NCI-H2171 (cell line): ENCODE measurements at regions not wholly inside any gene's neighbourhood (a gene's known extent, or its start where the extent isn't known, plus 50 kb on each side); places are given as distances from the start of the nearest gene placed in this dataset.
"Not testable (repeated sequence)": the region's sequence is repeated elsewhere in the genome, so short reads cannot be mapped to it uniquely, and the experiment has no call there.

Experiments
- DNase-seq: peaks from one replicate; lab custom pipeline; 2025; lab: John Stamatoyannopoulos, UW

DNA sequence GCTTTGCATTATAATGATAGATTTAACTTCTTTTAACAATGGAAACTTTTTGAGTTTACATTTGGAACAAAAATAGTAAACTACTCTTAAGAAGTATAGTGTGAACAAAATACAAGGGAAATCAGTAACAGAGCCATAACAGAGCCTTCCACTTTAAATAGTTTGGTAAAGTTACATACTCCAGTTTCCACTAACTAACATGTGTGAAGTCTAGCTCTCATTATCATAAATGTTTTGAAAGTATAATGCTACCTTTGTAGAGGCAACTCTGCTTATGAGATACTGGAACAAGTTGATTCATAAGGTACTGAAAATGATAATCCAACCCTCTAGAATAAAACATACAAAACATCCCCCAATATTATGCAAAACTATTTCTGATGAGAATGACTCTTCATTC lies 1155.1 kb upstream of the ADGRL2 start:
- no peak for DNase-seq

DNA sequence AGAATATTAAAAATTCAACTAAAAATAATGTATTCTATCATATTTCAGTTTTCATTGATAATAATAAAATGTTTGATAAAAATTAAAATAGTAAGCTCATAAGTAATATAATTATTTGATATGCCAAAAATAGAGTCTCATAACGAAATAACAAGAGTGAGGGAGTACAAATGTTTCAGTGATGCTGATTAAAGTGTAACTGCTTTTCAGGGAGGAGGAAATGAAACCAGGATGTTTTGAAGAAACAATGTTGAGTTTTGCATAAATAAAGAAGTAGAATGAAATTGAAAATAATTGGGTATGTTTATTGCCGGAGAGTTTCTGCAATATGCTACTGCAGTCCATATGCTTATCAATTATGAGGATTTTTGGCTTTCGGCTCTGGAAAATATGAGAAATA lies 1159.8 kb upstream of the ADGRL2 start:
- DNase-seq = no peak

DNA sequence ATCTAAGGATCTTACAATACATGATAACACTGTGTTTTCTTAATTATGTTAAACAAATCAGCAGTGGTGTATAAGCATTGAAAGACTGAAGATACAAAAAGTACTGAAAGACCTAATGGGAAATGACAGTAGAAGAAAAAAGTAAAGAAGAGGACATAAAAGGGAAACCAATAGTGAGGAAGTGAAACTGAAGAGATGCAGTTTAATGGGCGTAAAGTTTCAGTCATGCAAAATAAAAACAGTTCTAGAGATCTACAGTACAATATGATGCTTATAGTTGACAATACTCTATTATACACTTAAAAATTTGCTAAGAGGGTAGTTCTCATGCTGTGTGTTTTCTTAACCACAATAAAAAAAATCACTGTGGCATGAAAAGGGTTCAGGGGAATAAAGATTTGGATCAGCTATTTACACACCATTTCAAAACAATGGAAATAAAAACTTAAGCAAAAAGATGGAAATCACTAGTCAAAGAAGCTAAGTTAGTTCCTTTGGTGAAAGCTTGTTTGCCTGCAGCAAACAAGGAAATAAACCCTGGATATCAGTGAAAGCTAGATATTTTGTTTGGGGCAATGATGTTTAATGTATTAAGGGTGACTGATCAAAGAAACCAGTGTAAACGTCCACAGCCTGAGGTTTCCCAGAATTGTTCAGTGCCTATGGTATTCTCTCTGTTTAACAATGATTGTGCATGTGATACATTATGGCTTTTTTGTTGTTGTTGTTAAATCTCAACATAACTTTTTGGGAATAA lies 1160.8 kb upstream of the ADGRL2 start:
- DNase-seq = no peak

DNA sequence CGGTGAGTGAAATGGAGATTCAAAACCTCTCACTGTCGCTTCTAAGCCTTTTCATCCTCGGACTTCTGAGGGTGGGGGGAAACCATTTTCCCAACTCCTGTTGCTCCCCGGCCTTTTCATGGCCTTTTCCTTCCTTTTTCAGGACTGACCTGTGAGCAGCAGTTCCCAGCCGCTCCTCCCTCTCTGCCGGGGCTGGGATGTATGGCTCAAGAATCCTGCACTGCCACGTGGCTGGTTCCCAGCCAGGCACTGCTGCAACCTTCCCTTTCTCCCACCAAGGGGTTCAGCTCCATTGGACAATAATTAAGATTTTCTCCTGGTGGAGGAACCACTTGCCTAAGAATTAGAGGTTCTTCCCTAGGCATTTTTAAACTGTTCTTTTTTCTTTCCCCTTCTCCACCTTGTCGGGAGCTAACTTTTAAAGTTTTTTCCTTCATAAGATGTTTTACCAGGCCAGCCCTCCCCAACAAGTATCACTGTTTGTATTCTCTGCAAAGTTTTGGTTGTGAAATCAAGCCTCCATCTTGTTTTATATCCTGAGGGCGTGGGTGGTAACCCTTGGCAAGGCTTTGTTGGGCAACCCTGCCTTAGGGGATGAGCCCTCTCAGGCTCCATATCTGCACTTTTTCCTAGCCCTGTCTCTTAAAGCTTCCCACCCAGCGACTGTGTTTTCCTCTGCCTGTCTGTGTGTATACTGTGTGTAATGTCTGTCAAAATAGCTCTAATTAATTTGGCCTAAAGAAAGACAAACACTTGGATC lies 1166.6 kb upstream of the ADGRL2 start:
- DNase-seq = no peak

DNA sequence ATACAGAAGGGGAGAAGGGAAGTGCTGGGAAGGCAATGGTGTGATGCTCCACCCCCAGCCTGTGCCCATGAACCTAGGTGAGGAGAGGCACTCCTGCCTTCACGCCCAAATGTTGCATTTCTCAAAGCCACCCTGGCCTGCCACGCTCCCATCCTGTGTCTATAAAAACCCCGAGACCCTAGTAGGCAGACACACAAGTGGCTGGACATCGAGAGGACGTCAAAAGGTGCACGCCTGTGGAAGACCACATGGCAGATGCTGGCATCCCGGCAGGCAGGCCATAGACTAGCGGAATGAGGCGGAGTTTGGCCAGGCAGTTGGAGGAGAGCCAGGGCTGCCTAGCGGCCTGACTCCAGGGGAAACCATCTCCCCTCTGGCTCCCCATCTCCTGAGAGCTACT lies 1168.5 kb upstream of the ADGRL2 start:
- no peak for DNase-seq

DNA sequence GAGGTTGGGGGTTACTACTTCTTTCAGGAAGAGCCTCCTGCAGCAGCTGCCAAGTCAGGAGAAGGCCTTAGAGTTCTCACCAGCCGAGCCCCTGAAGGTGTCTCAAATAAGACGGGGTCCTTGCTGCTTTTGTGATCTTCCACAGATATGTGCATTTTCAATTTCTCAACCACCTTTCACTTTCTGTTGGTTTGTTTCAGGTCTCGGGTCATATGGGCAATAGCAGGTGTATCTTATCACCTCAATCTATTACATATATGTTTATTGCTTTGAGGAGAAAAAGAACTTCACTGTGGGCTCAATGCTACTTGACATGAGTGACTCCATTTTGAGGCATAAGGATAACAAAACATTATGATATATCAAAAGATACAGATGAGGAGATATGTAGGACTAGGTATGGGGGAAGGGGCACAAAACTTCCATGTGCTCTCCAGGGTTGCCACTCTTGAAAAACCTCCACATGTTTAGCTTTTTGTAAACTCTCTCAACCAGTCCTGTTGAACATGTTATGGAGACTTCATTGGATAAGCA lies 1171.4 kb upstream of the ADGRL2 start:
- no peak for DNase-seq

DNA sequence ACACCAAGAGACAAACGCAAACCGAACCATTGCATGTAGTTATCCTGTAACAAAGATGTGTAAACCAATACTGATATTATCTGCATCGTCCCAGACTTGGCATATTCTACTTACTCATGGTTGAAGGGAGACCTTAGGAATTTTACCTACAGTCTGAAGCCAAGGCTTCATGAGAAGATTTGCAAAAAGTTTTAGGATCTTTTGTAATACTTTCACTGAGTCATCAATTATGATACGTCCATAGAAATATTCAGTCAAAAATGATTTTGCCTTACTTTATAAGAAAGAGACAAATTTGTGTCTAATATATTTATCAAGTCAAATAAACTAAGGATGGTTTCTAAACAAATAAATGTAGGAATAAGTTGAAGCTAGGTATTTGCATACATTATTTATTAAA lies 1176.1 kb upstream of the ADGRL2 start:
- no peak for DNase-seq

DNA sequence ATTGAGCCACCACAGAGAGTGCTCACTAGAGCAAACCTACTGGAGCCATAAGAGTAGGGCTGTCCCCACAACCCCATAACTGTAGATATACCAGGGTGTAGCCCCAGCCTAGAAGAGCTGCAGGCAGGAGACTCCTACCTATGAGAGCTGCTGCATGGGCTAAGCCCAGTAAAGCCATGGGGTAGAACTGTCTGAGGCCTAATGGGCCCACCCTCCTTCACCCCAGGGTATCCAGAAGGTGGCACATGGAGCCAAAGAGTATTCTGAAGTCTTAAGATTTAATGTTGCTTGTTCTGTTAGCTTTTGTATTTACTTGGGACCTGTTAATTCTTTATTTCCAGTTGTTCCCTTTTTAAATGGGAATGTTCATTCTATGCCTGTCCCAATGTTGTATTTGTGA lies 1193.7 kb upstream of the ADGRL2 start:
- no peak for DNase-seq

DNA sequence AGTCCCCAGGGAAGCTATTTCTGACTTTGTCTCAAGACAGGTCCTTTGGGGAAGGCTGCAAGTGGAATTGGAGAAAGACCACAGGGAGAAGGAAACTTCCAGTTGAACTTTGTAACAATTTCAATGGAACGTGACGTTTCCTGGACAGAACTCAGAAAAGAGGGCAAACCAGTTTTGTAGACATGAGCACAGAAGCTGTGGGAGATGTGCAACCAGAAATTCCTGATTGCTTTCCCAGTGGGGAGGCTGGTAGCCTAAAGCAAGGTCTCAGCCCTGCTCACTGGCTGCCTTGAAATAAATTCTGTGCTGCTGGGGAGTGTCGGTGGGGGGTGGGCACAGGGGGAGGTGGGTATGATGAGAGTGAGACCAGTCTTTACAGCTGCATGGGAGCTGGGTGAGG lies 1206.7 kb upstream of the ADGRL2 start:
- no peak for DNase-seq

DNA sequence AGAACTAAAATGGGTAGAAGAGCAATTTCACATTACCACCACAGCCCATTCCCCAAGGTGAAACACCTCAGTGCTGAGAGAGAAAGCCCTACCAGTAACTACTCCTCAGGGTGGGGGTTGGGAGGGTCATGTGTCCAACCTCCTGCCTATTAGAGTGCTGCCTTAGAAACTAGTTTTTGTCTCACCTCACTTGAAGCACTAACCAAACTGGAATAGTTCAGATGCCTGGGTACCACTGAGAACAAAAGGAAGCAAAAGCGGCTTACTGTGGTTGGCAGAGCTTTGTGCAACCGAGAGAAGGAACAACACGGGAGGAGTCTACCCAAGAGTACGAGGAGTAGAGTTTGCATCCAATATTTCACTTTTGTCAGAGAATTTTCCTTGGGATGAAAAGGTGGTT lies 1207.5 kb upstream of the ADGRL2 start:
- no peak for DNase-seq

DNA sequence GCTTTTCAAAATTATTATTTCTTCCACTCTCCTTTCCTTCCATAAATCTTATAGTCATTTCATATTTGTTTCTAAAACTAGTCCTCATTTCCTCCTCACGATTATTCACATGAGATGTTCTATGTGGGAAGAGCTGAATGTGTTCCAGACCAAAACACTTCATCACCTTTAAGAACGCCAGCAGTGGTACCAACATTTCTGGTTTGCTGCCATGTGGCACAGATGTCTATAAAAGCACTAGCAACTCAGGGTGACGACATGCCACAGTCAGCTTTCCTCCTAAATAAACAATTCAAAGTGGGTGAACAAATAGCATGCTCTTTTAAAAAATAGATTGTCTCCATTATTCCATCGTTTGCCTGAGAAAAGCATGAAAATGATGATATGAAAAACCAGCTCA lies 1217.8 kb upstream of the ADGRL2 start:
- no peak for DNase-seq

DNA sequence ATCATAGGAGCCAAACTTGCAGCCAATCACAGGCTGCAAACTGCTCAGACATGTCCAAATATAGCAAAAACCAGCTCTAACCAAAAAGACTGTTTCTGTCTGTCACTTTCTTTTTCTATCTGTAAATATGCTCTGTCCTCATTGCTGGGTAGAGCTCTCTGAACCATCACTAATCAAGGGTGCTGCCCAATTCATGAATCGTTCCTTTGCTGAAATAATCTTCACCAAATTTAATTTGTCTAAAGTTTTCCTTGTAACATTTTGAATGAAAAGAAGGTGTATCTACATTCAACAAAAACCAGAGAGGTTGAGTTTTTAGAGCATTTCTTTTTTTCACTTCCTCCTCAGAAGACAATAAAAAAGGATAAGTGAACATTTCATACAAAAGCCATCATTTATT lies 1221.7 kb upstream of the ADGRL2 start:
- no peak for DNase-seq

DNA sequence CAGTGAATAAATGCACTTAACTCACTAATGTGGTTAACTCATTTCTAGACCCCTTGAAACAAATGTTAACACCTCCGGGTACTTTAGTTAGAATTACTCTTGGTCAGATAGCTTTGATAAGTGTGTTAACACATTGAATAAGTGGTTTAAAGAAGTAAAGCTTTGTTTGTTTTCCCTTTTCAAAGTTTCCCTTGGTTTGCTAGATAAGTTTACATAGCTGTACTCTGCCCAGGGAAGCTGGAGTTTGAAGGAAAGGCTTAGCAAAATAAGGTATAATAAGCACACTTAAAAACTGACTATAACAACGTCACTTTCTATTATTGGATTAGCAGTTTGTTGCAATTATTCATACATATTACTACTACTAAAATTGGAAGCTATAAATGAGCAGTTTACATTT lies 1233.9 kb upstream of the ADGRL2 start:
- DNase-seq = no peak

DNA sequence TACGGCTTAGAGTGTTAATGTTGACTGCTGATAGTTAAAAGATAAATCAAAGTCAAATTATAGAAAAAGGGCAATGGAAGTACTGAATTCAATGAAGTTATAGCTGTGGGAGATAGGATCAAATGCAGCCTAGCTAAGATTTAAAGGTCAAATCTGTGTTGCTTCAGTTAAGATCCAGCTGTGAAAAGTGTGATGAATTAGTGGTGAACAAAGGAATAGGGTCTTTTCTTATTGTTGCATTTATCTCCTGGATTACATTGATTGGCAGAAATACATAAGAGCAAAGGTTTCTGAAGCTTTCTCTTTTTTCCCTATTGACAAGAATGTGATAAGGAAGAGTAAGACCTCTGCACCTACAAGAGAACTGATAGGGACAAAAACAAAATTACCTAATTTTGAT lies 1234.6 kb upstream of the ADGRL2 start:
- DNase-seq = no peak

DNA sequence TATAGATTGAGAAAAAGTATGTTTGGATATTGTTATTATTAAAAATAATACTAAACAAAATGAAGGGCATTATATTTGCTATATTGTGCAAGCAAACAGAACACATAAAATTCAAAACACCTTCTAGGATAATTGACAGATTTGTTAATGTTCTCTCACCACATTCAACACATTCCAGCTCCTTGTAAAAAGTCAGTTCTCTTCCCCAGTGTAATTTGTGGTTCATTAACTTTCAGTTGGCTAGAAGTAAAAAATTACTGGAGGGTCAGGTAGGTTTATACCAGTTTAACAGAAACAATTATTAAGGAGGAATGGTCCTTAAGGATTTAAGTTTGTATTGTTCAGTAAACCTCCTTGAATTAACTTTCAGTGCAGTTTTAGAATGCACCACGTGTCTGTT lies 1235.3 kb upstream of the ADGRL2 start:
- DNase-seq = no peak

DNA sequence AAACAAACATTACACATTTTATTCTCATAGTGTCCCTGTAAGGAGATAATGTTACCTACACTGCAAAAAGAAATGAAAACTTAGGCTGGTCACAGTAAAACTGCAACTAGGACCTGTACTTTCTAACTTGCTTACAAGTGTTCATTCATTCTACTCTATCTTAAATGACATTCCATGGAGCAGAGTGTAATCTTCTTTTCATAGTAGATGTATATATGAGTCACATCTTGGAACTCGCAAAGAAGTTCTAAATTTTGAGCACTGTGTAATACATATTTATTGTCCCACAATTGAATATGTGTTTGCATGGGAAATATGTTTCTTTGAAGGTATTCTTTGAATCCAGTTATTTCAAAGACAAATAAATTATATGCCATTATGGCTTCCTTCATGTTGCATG lies 1258.5 kb upstream of the ADGRL2 start:
- no peak for DNase-seq

DNA sequence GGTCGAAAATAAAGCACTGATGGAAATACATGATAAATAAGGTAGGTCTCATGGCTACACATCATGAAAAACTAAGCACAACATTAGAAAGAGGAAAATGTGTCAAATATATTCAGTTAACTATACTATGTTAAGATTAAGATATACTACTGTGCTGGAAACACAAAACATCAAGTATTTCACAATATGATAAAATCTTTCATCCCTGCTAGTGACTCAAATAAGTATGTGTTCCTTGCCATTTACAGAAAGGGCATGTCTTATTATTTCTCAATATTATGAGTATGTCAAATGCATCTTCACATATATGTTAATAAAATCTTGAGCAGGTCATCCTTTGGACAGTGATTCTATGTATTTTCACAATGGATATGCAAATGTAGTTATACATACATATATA lies 1260.1 kb upstream of the ADGRL2 start:
- DNase-seq = no peak

DNA sequence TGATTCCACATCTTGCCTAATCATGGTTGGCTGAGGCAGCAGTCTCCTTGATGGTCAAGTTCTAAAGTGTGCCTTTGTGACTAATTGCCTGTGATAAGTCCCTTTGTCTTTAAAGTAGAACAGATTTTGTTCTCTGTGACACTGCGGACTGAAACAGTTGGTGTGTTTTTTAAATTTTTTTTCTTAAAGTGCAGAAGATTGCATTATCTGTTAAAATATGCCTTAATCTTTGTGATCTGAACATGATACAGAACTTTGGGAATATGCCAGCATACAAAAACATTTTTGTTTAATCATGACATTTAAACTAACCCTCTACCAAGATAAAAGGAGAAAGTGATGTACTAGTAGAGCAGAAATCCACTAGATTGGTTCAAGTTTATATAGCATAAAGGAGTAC lies 1260.6 kb upstream of the ADGRL2 start:
- DNase-seq = no peak

DNA sequence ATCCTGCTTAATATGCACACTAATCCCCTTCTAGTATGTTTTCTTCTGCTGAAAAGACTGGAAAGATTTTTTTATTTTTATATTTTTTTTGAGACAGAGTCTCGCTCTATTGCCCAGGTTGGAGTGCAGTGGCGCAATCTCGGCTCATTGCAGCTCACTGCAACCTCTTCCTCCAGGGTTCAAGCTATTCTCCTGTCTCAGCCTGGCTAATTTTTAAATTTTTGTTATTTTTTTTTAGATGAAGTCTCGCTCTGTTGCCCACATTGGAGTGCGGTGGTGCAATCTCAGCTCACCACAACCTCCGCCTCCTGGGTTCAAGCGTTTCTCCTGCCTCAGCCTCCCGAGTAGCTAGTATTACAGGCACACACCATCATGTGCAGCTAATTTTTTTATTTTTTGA lies 1261.4 kb upstream of the ADGRL2 start:
- not testable (repeated sequence) for DNase-seq

DNA sequence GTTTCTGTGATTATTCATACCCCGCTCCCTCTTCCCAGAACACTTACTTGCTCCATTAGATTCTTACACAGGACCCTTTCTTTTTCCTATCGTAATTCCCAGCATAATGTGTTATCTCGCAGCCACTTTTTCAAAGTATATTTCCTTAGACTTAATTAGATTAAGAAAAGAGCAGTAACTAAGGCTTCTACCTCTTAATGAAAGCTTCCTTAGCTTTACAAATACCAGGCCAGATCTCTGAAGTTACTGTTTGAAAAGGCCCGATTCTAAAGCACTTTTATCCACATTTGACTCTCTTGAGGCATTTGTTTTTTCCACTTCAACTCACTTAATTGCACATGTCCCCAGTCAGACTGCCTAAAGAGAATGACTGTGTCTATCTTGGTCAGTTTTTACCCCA lies 1264.3 kb upstream of the ADGRL2 start:
- DNase-seq = no peak

DNA sequence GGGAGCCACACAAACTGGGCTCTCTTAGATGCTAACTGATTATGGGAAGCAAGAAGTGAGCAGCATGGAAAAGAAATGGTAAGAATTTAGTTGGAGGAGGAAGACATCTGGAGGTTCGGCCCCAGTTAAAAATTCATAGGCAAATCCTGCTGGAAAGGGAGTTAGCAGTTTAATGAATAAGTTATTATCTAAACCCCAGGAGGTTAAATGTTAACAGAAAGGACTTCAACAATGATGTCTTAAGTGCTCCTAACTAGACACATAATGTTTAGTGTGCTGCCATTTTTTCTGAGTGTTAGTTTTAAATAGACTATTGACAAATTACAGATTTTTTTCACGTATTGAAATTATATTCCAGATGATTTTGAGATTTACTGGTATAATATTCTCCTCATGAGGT lies 1265.3 kb upstream of the ADGRL2 start:
- no peak for DNase-seq

DNA sequence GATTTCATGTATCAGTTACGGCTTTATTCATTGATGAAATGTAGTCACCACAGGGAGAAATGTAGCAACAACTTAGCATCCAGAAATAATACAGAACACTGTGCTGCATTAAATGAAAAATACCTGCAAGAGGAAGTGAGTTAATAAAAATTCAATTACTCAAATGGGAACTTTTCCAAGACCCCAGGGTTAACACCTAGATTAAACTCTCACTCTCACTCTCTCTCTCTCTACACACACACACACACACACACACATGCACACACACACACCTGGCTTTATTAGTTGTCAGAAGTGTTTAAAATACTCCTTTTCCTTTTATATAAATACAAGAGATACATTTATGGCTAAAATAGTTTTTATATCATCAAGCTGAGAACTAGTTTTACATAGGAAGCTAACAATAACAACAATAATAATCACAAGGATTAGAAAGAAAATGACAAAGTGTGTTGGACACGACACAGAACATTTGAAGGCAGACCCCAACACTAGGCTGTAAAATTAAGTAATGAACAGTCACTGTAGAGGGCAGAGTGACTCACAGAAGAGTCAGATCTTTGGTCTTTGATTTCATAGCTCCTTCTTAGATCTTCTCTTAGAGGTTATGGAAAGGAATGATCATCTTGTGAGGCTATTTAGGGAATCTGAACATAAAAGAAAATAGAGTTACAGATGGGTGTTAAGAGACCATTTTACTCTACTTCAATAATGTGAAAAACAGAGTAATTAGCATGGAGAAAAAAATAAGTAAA lies 1266.0 kb upstream of the ADGRL2 start:
- DNase-seq = no peak

DNA sequence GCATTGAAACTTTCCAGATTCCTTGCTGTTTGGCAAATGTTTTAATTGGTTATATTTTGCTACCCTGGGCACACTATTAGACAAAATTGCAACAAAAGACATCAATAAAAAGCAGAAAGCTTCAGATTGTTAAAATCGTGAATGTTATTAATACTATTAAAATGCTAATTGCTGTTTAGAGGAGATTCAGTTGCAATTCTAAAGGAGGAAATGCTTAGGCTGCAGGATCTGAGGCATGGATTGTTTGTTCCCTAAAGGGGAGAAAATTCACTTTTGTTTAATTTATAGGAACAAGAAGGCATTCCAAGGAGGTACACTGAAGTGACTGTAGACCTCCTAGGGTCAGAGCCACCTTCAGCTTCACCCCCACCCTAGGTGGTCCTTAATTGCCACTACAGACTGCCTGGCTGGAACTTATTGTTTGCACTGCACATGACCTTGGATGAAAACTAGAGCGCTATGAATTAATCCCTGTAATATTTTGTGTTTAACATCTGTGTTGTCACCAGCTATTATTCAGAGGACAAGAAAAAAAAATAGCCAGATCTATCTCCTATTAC lies 1266.9 kb upstream of the ADGRL2 start:
- no peak for DNase-seq
